ENCODE measurements at regions not wholly inside any gene's neighbourhood (a gene's known extent, or its start where the extent isn't known, plus 50 kb on each side); places are given as distances from the start of the nearest gene placed in this dataset.

GRCh38 chr6:121920616-121921015, 478.8 kb upstream of the HSF2 start:
- TF ChIP-seq CTCF (IDR thresholded peaks at IDR 0.05) (no peak), POLR2A (IDR thresholded peaks at IDR 0.05) (no peak)

All from thyroid gland (tissue), 4 donors.